Ishikawa (cell line): ENCODE measurements at regions not wholly inside any gene's neighbourhood (a gene's known extent, or its start where the extent isn't known, plus 50 kb on each side); places are given as distances from the start of the nearest gene placed in this dataset.

Experiments used
- CREB1 ChIP-seq: IDR thresholded peaks from 2 replicates; pipeline ENCODE4 v1.6.1; 2012; ENCODE audit warnings: low read depth
- EGR1 ChIP-seq: IDR thresholded peaks from 2 replicates; pipeline ENCODE4 v1.6.1; 2012
- EP300 ChIP-seq: IDR thresholded peaks from 2 replicates; pipeline ENCODE4 v1.6.1; 2012; ENCODE audit warnings: borderline replicate concordance
- NFIC ChIP-seq: IDR thresholded peaks from 2 replicates; pipeline ENCODE4 v1.6.1; 2012
- TAF1 ChIP-seq: IDR thresholded peaks from 2 replicates; pipeline ENCODE4 v1.6.1; 2012; ENCODE audit warnings: low read depth, mild to moderate bottlenecking
- ZBTB7A ChIP-seq: IDR thresholded peaks from 2 replicates; pipeline ENCODE4 v1.6.1; 2012; ENCODE audit warnings: low read depth

- no peak for TF ChIP-seq CREB1
- TF ChIP-seq ZBTB7A, result no peak
- TF ChIP-seq EP300, result no peak
- no peak for TF ChIP-seq TAF1
- TF ChIP-seq EGR1, result no peak
- TF ChIP-seq NFIC, result no peak
Observed at GRCh38 chr15:39195961-39196486, 384.9 kb upstream of the THBS1 start.
